ENCODE measurements at regions not wholly inside any gene's neighbourhood (a gene's known extent, or its start where the extent isn't known, plus 50 kb on each side); places are given as distances from the start of the nearest gene placed in this dataset.

GRCh38 chr3:190716961-190717360 lies 145.5 kb downstream of the GMNC start:
- TF ChIP-seq POLR2A (IDR thresholded peaks at IDR 0.05) (no peak), POLR2AphosphoS5 (IDR thresholded peaks at IDR 0.05; ENCODE audit: insufficient read depth in 1 of 2, low read depth in 1 of 2) (no peak), CTCF (IDR thresholded peaks at IDR 0.05) (no peak)
